Kidney (tissue), 13 donors: ENCODE measurements at regions not wholly inside any gene's neighbourhood (a gene's known extent, or its start where the extent isn't known, plus 50 kb on each side); places are given as distances from the start of the nearest gene placed in this dataset.

ENCODE experiments used
- DNase-seq, 5 donors: peaks; one replicate each; pipeline ENCODE4 v3.0.0-alpha.2; 2013 to 2020
- FAIRE-seq: peaks from 2 replicates; lab custom pipeline; 2012; peaks lifted over from hg19 to GRCh38; lab: Jason Lieb, UNC
- H3K27ac ChIP-seq, 2 donors: one replicate each; pipeline ENCODE4 v1.7.0; 2013; ENCODE audit warnings: low read depth in 2 of 2, low read length in 2 of 2, inconsistent platforms in 1 of 2
- H3K27me3 ChIP-seq: one replicate; pipeline ENCODE4 v1.7.1; 2013; ENCODE audit warnings: low read length, inconsistent platforms; ENCODE audit not compliant: control insufficient read depth, insufficient read depth
- H3K36me3 ChIP-seq, 3 donors: one replicate each; pipeline versions ENCODE4 v1.7.0 to v1.7.1; 2013; ENCODE audit warnings: low read length in 3 of 3, control low read depth in 1 of 3, inconsistent platforms in 1 of 3; ENCODE audit not compliant: insufficient read depth in 3 of 3, control insufficient read depth in 2 of 3
- H3K4me1 ChIP-seq, 3 donors: one replicate each; pipeline versions ENCODE4 v1.7.0 to v1.7.1; 2013; ENCODE audit warnings: low read length in 3 of 3, inconsistent platforms in 1 of 3, low read depth in 1 of 3; ENCODE audit not compliant: control insufficient read depth in 2 of 3, insufficient read depth in 2 of 3
- H3K4me3 ChIP-seq, 3 donors: one replicate each; pipeline versions ENCODE4 v1.7.0 to v1.8.1; 2013; ENCODE audit warnings: low read length in 3 of 3, control low read depth in 1 of 3, inconsistent platforms in 1 of 3
- H3K9ac ChIP-seq, 3 donors: one replicate each; pipeline versions ENCODE4 v1.7.0 to v1.7.1; 2013; ENCODE audit warnings: low read length in 3 of 3, control low read depth in 1 of 3, inconsistent platforms in 1 of 3
- H3K9me3 ChIP-seq, 3 donors: one replicate each; pipeline versions ENCODE4 v1.7.0 to v1.7.1; 2013; ENCODE audit warnings: low read length in 3 of 3, control low read depth in 1 of 3, inconsistent platforms in 1 of 3; ENCODE audit not compliant: control insufficient read depth in 2 of 3, insufficient read depth in 1 of 3
- CTCF ChIP-seq: IDR thresholded peaks from 3 replicates; pipeline ENCODE4 v1.5.1; 2012; ENCODE audit warnings: mild to moderate bottlenecking, moderate library complexity, borderline replicate concordance; ENCODE audit not compliant: insufficient read depth; ENCODE audit errors: extremely low read depth
- intact Hi-C: fragments of 100-400 bp; cut with DNase I; formaldehyde crosslinking; loops from one replicate; pipeline ENCODE4 v1.11.1; 2022
- donor health status: control.
- donor health status: control.
- donor health status: control.
- donor health status: control.
- donor health status: control.
- donor health status: DM: yes; HTN: yes; CAD: no.
- donor health status: Normal renal cell carcinoma (clear cell type).

GRCh38 chrX:63993936-63994335, 208.9 kb upstream of the ARHGEF9 start:
- Histone ChIP-seq H3K27ac (no peak overlapping the region), H3K4me3 (no peak overlapping the region), H3K9ac (no peak overlapping the region), H3K9me3 (no peaks in the 10 kb centered on the region), H3K27me3 (no peaks in the 10 kb centered on the region), H3K36me3 (no peaks in the 10 kb centered on the region), H3K4me1 (no peaks in the 10 kb centered on the region)
- intact Hi-C loops, result no loop called here
- DNase-seq (no peak), FAIRE-seq (no peak)
- TF ChIP-seq CTCF, result no peak

GRCh38 chrX:63985906-63986305, 200.9 kb upstream of the ARHGEF9 start:
- Histone ChIP-seq H3K4me1 (no peaks in the 10 kb centered on the region), H3K36me3 (no peaks in the 10 kb centered on the region), H3K27me3 (no peaks in the 10 kb centered on the region), H3K4me3 (no peak overlapping the region), H3K9me3 (no peaks in the 10 kb centered on the region), H3K27ac (no peak overlapping the region), H3K9ac (no peak overlapping the region)
- intact Hi-C loops, result no loop called here
- DNase-seq (peak in 1 of 5 donors; percentile 52), FAIRE-seq (no peak)
- no peak for TF ChIP-seq CTCF

- Histone ChIP-seq H3K4me3 (no peak overlapping the region), H3K27me3 (no peaks in the 10 kb centered on the region), H3K27ac (no peak overlapping the region), H3K9me3 (no peaks in the 10 kb centered on the region), H3K4me1 (no peaks in the 10 kb centered on the region), H3K36me3 (no peaks in the 10 kb centered on the region), H3K9ac (no peak overlapping the region)
- FAIRE-seq (no peak), DNase-seq (no peak)
- no peak for TF ChIP-seq CTCF
- intact Hi-C loops, result no loop called here
Measured at GRCh38 chrX:63979480-63979879, 194.5 kb upstream of the ARHGEF9 start.

GRCh38 chrX:63967551-63967950, 182.5 kb upstream of the ARHGEF9 start:
- no peaks in the 10 kb centered on the region for H3K9me3 ChIP-seq
- no peak overlapping the region for H3K27ac ChIP-seq
- DNase-seq (no peak), FAIRE-seq (no peak)
- TF ChIP-seq CTCF, result no peak
- no peaks in the 10 kb centered on the region for H3K36me3 ChIP-seq
- no peaks in the 10 kb centered on the region for H3K27me3 ChIP-seq
- no peak overlapping the region for H3K9ac ChIP-seq
- intact Hi-C loops, result no loop called here
- no peaks in the 10 kb centered on the region for H3K4me1 ChIP-seq
- no peak overlapping the region for H3K4me3 ChIP-seq
